CD1c-positive myeloid dendritic cell (primary cell): ENCODE measurements at regions not wholly inside any gene's neighbourhood (a gene's known extent, or its start where the extent isn't known, plus 50 kb on each side); places are given as distances from the start of the nearest gene placed in this dataset.

Experiments
- DNase-seq: peaks from one replicate; pipeline ENCODE4 v3.0.0-alpha.2; 2016; ENCODE audit errors: extremely low spot score

DNA sequence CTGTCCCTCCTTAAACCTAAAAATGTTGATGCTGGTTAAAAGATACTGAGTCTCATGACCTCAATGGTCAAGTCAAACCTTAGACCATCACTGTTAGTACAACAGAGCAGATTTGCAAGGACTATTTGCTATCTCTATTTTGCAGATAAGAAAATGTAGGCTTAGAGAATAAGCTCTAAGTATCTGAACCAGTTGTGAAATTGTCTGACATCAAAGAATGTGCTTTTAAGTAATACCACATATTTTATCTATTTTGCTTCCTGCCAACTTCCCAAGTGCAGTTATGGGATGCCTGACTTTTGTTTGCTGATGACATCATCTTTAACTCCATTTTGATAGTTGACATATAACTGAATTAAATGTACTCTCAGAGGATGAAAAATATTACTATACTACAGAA is 83.6 kb upstream of the TMEM106B start:
- no peak for DNase-seq

DNA sequence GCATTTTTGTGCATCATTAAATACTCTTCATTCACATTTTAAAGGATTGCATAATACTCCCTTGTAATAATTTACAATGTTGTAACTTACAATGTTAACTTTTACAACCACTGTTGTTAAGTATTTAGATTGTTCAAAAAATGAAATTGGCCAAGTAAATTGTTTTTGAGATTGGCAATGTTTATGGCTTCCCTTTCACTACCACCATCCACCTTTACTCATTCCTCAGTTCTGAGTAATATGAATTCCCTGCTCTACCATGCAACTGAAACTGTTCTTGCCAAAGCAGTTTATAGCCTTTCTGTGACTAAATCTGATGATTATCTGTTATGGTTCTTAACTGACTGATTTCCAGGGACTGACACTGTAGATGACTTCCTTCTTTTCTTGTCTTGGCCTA is 80.5 kb upstream of the TMEM106B start:
- no peak for DNase-seq

DNA sequence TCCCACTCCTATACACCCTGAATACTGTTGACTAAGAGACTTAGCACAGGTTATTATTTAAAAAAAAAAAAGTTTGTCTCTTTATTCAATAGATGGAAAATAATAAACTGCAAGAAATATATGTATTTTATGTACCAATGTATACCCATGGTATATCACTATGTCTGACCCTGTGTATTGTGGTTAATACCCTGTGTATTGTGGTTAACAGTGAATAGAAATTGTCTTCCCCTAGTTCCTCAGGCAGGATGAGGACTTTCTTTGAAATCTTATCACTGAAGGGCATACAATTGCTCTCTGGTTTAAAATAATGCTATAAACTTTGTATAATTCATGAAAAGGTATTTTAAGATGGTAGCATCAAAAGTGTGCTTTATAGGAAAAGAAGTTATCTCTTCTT is 80.0 kb upstream of the TMEM106B start:
- DNase-seq, result no peak

DNA sequence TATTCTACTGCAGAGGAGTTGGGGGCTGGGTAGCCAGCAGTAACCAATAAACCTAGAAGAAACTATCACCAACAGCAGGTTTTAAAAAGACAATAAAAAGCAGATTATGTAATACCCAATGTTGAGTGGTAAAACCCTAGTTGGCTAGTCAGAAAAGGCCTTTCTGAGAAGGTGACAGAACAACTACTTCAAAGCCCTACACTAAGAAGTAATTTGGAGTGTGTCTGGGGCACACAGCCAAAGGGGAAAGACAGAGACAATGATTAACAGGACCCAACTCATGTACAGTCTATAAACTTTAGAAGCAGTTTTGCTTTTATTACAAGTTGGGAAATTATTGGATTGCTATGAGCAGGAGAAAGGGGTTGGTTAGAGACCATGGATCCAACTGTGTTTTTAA is 77.2 kb upstream of the TMEM106B start:
- DNase-seq, result no peak

DNA sequence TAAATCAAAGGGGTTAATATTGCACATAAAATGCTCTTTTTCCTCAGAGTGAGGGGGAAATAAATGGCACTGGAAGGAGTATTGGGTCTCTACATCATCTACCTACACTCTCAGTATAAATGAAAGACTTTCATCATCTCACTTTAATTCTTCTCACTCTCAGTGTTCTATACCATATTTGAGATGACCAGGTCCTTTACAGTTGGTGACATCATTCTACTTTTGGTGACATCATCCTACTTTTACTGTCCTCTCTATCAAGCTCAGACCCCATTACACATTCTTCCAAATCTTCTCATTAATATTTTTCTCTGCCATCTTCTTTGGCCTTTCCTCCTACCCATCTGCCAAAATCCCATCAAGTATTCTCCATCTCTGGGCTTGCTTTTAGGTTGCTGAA is 74.6 kb upstream of the TMEM106B start:
- DNase-seq, result no peak

DNA sequence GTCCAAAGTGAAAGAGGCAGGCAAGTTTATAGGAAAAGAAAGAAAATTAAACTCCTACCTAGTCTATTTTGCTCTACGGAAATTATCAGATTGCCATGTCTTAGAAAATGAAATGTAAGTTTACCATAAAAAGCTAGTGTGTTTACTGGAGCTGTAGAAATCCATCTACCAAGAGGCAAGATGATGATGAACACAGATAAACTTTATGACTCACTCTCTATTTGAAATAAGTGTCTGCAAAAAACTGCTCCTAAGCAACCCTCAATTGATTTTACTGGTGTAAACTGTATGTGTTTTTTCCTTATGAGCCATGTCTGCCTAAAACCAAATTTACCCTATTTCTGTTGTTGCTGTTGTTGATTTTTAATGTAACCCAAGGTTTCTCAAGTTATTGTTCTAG is 73.8 kb upstream of the TMEM106B start:
- no peak for DNase-seq

DNA sequence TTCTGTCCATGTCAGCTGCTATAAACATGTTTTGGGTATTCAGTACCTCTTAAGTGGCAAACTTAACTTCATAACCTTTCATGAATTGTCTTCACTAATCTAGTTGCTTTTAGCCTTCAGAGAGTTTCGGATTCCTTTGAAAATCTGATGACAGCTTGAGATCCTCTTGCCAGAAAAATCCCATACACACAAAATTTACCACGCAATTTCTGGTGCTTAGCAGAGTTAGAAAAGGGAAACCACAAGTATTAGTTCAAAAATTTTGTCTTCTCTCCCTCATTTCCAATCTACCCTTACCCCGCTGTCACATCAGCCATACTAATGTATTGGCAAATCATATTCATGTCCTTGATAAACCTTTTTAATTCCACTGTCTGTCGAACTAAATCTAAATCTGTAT is 72.7 kb upstream of the TMEM106B start:
- no peak for DNase-seq

DNA sequence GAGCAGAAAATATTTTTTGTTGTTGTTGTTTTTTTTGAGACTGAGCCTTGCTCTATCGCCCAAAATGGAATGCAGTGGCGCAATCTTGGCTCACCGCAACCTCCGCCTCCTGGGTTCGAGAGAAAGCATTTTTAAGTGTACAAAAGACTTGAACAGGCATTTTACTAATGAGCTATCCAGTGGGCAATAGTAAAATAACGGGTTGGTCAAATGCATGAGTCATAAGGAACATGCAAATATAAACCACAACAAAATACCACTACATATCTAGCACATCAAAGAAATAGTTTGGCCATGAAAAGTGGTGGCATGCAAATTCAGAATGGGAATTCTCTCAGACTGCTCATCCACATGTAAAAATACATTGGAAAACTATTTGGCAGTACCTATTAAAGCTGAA is 71.7 kb upstream of the TMEM106B start:
- DNase-seq, result no peak

DNA sequence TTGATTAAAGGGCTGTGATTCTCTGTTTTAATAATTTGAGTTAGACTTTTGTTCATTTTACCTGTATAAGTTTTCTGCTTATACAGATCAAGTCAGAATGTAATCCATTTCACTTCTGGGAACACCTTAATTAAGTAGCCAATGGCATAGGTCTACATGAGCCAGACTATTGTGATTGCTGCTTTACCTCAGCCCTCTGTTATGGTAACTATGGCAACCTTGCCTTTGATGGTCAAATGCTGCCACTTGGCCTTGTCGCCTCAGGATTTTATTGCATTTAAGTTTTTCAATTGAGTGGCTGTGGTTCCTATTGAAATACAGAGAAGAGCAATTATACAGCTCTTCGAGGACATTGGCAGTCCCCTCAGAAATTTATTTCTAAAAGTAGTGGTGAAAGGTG is 64.3 kb upstream of the TMEM106B start:
- no peak for DNase-seq

DNA sequence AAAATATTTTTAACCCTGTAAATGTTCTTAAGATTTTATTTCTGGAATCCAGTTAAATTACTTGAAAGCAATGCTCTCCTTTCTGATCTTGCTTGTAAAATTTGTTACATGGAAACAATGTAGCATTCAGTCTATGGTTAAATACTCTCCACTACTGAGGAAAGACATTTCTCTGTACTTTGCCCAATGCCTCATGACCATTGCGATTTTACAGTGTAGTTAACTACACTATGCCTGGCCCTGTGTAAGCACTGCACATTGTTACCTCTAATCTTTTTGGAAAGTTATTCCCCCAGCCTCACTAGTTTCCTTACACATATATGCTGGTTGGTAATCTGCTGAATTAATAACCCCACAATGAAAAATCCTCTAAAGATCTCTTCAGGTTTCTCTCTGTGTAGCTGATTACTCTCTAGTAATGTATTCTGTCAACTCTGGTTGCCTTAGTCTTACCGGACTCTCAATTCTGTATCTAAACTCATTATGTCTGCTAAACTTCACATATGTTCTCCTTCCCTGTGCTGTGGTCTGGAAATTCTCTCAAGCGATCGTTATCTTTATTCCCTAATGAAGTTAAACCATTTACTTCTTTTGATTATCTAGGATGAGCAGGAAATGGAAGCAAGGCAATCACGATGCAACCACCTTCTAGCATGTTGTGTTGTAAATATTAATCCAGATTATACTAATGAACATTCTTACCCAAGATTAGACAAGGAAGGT is 58.7 kb upstream of the TMEM106B start:
- no peak for DNase-seq

DNA sequence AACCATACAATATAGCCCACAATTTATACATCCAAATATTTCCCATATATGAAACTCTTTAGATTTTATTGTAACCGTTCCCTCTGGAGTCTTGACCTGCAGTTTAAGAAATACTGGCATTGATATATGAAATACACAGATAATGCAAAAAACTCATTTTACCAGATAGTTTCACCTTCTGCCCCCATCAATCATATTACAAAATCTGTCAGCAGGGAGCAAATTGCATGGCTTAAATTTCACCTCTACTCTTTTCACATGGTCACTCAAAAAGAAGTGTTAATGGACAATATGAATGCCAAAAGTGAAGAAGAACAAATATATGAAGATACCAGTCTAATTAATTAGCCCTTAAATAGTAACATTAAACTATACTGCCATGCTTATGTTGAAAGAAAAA is 57.0 kb upstream of the TMEM106B start:
- no peak for DNase-seq

DNA sequence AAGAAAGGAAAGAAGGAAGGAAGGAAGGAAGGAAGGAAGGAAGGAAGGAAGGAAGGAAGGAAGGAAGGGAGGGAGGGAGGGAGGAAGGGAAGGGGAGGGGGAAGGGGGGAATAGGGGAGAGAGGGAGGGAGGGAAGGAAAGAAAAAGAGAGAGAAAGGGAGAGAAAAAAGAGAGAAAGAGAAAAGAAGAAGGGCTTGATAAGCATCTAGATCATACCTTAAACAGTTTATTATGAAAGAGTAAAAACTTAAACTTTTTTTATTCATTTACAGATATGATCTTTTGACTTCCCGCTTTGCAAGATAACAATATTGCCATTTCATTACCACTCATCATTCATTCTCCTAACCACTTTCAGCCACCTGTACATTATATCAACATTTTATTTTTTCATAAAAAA is 53.6 kb upstream of the TMEM106B start:
- no peak for DNase-seq

DNA sequence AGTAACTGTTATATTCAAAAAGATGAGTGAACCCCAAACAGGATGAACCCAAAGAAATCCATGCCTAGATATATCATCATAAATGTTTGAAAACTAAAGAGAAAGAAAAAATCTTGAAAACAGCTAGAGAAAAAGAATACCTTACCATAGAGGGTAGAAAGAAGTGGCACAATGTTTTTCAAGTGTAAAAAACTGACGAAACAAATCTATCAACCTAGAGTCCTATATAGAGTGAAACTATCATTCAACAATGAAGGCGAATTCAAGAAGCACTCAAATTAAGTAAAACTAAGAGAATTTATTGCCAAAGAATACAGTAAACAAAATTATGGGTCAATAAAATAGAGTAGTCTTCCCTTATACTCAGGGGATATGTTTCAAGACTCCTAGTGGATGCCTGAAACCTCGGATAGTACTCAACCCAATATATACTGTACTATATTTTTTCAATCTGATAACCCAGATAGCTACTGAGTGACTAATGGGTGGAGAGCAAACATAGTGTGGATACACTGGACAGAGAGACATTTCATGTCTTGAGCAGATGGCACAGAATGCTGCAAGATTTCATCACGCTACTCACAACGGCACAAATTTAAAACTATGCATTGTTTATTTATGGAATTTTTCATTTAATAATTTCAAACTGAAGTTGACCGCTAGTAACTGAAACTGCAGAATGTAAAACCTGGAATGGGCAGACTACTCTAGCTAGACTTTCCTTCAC is 52.6 kb upstream of the TMEM106B start:
- no peak for DNase-seq

DNA sequence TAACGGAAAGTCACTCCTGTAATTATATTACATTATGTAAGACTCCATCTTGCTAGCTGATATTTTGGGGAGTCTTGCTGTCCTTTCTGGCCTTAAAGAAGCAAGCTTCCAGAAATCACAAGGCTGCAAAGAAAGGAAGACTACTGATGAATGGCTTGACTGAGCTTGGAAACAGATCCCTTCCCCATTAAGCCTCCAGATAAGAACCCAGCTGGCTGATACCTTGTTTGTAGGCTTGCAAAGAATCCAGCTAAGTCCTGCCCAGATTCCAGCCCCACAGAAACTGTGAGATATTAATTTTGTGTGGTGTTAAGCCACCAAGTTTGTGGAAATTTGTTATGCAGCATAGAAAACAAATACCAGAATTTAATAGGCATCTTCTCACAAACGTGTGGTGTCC is 49.9 kb upstream of the TMEM106B start:
- no peak for DNase-seq
